Left forelimb (tissue), 1 donor: ENCODE measurements at regions not wholly inside any gene's neighbourhood (a gene's known extent, or its start where the extent isn't known, plus 50 kb on each side); places are given as distances from the start of the nearest gene placed in this dataset.
"Not testable (repeated sequence)": the region's sequence is repeated elsewhere in the genome, so short reads cannot be mapped to it uniquely, and the experiment has no call there.

Source experiments
- DNase-seq: peaks from one replicate; pipeline ENCODE4 v3.0.0-alpha.2; 2018; ENCODE audit warnings: low spot score

- no peak for DNase-seq
These were observed 51.8 kb downstream of the POM121L12 start for GRCh38 chr7:53087274-53087673.

- DNase-seq: no peak
These were observed 58.8 kb downstream of the POM121L12 start for GRCh38 chr7:53094191-53094590.

- no peak for DNase-seq
These were observed 59.4 kb downstream of the POM121L12 start for GRCh38 chr7:53094827-53095226.

GRCh38 chr7:53095731-53096501 lies 60.5 kb downstream of the POM121L12 start:
- no peak for DNase-seq

GRCh38 chr7:53100091-53100490 lies 64.7 kb downstream of the POM121L12 start:
- no peak for DNase-seq

- DNase-seq: no peak
These were observed 65.6 kb downstream of the POM121L12 start for GRCh38 chr7:53101026-53101425.

- no peak for DNase-seq
These were observed 75.0 kb downstream of the POM121L12 start for GRCh38 chr7:53110425-53110824.

GRCh38 chr7:53111031-53111430 lies 75.6 kb downstream of the POM121L12 start:
- no peak for DNase-seq

GRCh38 chr7:53113424-53113823 lies 78.0 kb downstream of the POM121L12 start:
- no peak for DNase-seq

GRCh38 chr7:53119514-53119941 lies 84.1 kb downstream of the POM121L12 start:
- no peak for DNase-seq

- DNase-seq: no peak
These were observed 85.9 kb downstream of the POM121L12 start for GRCh38 chr7:53121374-53121773.

GRCh38 chr7:53131697-53132096 lies 96.3 kb downstream of the POM121L12 start:
- no peak for DNase-seq

GRCh38 chr7:53151496-53151895 lies 116.1 kb downstream of the POM121L12 start:
- no peak for DNase-seq

GRCh38 chr7:53187184-53187583 lies 151.8 kb downstream of the POM121L12 start:
- DNase-seq: not testable (repeated sequence)

- DNase-seq: no peak
These were observed 155.8 kb downstream of the POM121L12 start for GRCh38 chr7:53191191-53191695.

GRCh38 chr7:53191836-53192443 lies 156.5 kb downstream of the POM121L12 start:
- DNase-seq: no peak

- DNase-seq: no peak
These were observed 169.6 kb downstream of the POM121L12 start for GRCh38 chr7:53205006-53205405.

GRCh38 chr7:53209129-53209528 lies 173.7 kb downstream of the POM121L12 start:
- DNase-seq: no peak

- no peak for DNase-seq
These were observed 179.0 kb downstream of the POM121L12 start for GRCh38 chr7:53214463-53214862.

- peak; percentile 63 for DNase-seq
These were observed 183.5 kb downstream of the POM121L12 start for GRCh38 chr7:53218730-53219504.

- DNase-seq: no peak
These were observed 193.8 kb downstream of the POM121L12 start for GRCh38 chr7:53229202-53229601.

GRCh38 chr7:53237344-53237913 lies 202.0 kb downstream of the POM121L12 start:
- DNase-seq: no peak
